ENCODE measurements at regions not wholly inside any gene's neighbourhood (a gene's known extent, or its start where the extent isn't known, plus 50 kb on each side); places are given as distances from the start of the nearest gene placed in this dataset.
A peak's percentile ranks its signal among the peaks of the same experiment; 100 is the strongest.
"Not testable (repeated sequence)": the region's sequence is repeated elsewhere in the genome, so short reads cannot be mapped to it uniquely, and the experiment has no call there.

DNA sequence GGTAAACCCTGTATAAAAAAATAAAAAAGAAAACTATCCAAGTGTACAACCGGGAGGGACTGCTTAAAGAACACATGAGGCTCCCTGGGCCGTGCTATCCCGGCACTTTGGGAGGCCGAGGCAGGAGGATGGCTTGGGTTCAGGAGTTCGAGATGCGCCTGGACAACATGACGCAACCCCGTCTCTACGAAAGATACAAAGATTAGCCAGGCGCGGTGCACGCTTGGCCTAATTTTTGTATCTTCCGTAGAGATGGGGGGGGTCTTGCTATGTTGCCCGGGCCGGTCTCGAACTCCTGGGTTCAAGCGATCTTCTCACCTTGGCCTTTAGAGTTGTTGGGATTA lies 101.7 kb upstream of the VKORC1L1 start:
- not testable (repeated sequence) for DNase-seq (ENCODE audit: low read depth)
- H3K4me3 ChIP-seq (replicated peaks; ENCODE audit: low read depth, low read length), result peak overlapping the region; percentile 79

DNA sequence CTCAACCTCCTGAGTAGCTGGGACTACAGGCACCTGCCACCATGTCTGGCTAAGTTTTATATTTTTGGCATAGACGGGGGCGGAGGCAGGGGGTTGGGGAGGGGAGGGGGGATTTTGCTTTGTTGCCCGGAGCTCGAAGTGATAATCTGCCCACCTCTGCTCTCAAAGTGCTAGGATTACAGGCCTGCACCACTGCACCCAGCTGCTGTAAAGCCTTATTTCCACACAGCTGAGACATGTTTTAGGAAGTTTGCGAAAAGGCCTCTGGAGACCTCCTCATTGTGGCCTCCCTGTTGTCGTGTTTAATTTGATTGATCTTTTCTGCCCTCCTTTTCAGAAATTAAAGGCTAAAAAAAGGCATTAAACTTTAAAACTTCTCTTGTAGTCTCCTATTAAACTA lies 96.2 kb upstream of the VKORC1L1 start:
- H3K4me3 ChIP-seq (replicated peaks; ENCODE audit: low read depth, low read length); DNase-seq (ENCODE audit: low read depth): not testable (repeated sequence)

DNA sequence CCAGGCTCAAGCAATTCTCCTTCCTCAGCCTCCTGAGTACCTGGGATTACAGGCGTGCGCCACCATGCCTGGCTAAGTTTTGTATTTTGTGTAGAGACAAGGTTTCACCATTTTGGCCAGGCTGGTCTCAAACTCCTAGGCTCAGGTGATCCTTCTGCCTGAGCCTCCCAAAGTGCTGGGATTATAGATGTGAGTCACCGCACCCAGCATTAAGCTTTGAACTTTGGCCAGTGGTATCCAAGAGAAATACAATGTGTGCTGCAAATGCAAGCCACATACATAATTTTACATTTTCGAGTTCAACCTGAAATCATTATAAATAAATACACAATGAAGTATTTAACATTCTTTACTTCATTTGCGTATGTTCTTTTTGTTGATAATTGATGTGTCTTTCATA lies 82.9 kb upstream of the VKORC1L1 start:
- not testable (repeated sequence) for DNase-seq (ENCODE audit: low read depth); H3K4me3 ChIP-seq (replicated peaks; ENCODE audit: low read depth, low read length)

DNA sequence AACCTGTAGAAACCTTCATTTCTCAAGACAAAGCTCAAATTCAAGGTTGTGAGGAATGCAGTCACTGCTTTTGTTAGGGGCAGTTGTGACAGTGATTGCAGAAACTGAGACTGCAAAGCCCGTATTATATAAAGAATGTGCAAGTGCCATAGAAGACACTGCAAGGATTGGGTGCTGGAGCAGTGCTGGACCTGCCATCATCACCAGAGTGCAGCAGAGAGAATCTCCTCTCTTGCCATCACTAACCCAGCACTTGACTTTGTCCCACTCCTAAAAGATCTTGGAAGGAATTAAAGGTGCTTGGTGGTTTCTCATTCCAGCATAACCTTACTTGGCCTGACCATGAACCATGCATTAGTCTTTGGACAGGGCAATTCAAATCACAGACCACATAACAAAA lies 81.1 kb upstream of the VKORC1L1 start:
- DNase-seq (ENCODE audit: low read depth), result not testable (repeated sequence)

DNA sequence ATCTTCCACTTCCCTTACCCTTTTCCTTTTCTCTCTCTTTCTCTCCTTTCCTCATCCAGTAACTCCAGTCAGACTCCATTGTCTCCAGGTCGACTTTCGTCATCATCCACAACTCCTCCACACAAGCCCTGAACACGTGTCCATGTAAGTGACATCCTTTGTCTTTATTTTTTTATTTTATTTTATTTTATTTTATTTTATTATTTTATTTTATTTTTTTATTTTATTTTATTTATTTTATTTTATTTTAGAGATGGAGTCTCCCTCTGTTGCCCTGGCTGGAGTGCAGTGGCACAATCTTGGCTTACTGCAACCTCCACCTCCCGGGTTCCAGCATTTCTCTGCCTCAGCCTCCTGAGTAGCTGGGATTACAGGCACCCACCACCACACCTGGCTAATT lies 80.1 kb upstream of the VKORC1L1 start:
- H3K4me3 ChIP-seq (replicated peaks; ENCODE audit: low read depth, low read length); DNase-seq (ENCODE audit: low read depth): not testable (repeated sequence)

More for the DNA sequence above, 81.1 kb upstream of the VKORC1L1 start:
- not testable (repeated sequence) for H3K4me3 ChIP-seq (replicated peaks; ENCODE audit: low read depth, low read length)

DNA sequence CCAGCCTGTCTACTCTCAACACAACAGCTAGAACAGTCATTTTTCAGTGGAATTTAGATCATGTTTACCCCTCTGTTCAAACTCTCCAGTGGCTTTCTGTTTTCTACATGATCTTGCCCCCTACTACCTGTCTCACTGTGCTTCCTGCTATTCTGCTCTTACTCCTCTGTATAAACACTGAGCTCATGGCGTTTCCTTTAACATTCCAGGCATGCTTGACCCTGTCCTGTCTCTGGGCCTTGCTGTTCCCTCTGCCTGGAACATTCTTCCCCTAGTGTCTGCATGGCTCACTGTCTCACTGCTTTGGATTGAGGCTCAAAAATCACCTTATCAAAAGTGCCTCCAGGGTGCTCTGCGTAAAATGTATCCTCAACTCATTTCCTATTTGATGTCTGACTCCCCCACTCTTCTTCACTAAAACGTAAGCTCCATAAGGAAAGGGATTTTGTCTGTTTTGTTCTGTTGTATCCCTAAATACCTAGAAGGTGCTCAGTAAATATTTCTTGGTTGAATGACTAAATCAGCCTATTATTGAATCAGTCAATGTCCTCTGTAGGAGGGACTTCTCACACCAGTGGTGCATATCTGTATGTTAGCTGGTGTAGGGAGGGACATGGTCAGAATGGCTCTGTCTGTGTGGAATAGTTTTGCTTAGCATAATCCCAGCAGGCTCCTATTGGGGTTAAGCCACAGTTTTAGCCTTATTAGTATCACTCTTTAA lies 78.0 kb upstream of the VKORC1L1 start:
- DNase-seq (ENCODE audit: low read depth), result peak; percentile 44
- not testable (repeated sequence) for H3K4me3 ChIP-seq (replicated peaks; ENCODE audit: low read depth, low read length)

DNA sequence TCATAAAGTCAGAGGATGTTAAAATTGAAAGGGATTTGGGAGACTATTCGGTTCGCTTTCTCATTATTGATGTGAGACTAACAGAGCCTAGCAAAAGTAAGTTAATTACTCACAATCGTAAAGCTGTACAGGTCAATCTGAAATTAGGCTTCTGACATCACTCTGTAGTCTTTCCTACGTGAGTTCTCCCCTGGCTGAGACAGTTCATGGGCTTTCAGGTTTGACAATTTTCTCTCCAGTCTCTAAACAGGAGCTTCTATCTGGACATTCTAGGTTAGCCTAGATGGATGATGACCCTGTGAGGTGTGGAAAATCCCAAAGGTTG lies 77.5 kb upstream of the VKORC1L1 start:
- not testable (repeated sequence) for DNase-seq (ENCODE audit: low read depth); H3K4me3 ChIP-seq (replicated peaks; ENCODE audit: low read depth, low read length)

DNA sequence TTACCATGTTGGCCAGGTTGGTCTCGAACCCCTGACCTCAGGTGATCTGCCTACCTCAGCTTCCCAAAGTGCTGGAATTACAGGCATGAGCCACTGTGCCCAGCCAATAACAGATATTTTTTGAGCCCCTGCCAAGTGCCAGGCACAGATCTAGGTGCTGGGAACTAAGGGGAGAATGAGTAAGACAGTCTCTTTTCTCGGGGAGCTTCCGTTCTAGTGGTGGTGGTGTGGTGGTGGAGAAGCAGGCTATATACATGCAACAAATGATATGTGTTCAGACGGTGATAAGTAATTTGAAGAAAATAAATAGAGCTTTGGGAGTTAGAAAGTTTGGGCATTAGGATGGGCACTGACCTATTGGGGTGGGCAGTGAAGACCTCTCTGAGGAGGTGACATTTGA lies 76.7 kb upstream of the VKORC1L1 start:
- TF ChIP-seq, protein P1, sequence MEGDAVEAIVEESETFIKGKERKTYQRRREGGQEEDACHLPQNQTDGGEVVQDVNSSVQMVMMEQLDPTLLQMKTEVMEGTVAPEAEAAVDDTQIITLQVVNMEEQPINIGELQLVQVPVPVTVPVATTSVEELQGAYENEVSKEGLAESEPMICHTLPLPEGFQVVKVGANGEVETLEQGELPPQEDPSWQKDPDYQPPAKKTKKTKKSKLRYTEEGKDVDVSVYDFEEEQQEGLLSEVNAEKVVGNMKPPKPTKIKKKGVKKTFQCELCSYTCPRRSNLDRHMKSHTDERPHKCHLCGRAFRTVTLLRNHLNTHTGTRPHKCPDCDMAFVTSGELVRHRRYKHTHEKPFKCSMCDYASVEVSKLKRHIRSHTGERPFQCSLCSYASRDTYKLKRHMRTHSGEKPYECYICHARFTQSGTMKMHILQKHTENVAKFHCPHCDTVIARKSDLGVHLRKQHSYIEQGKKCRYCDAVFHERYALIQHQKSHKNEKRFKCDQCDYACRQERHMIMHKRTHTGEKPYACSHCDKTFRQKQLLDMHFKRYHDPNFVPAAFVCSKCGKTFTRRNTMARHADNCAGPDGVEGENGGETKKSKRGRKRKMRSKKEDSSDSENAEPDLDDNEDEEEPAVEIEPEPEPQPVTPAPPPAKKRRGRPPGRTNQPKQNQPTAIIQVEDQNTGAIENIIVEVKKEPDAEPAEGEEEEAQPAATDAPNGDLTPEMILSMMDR (IDR thresholded peaks at IDR 0.05; ENCODE audit: low read length, missing control alignments), result no peak
- no peak for DNase-seq (ENCODE audit: low read depth)
- H3K4me3 ChIP-seq (replicated peaks; ENCODE audit: low read depth, low read length), result no peak overlapping the region

DNA sequence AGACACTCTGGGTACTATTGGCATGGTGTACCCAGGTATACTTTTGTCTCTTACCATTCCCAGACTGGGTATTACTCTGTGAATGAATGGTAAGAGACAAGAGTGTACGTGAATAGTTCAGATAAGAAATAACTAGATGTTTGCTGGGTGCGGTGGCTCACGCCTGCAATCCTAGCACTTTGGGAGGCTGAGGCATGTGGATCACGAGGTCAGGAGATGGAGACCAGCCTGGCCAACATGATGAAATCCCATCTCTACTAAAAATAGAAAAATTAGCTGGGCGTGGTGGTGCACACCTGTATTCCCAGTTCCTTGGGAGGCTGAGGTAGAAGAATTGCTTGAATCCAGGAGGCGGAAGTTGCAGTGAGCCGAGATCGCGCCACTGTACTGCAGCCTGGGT lies 75.8 kb upstream of the VKORC1L1 start:
- DNase-seq (ENCODE audit: low read depth); H3K4me3 ChIP-seq (replicated peaks; ENCODE audit: low read depth, low read length): not testable (repeated sequence)

DNA sequence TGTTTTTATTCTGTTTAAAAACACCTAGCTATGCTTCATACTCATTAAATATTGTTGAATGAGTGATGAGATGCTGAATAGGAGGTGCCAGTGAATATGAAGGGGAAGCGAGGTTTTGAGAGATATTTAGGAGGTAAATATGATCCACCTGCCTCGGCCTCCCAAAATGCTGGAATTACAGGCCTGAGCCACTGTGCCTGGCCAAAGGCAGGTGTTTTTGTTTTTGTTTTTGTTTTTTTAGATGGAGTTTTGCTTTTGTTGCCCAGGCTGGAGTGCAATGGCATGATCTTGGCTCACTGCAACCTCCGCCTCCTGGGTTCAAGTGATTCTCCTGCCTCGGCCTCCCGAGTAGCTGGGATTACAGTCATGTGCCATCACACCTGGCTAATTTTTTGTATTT lies 75.3 kb upstream of the VKORC1L1 start:
- not testable (repeated sequence) for H3K4me3 ChIP-seq (replicated peaks; ENCODE audit: low read depth, low read length); DNase-seq (ENCODE audit: low read depth)

DNA sequence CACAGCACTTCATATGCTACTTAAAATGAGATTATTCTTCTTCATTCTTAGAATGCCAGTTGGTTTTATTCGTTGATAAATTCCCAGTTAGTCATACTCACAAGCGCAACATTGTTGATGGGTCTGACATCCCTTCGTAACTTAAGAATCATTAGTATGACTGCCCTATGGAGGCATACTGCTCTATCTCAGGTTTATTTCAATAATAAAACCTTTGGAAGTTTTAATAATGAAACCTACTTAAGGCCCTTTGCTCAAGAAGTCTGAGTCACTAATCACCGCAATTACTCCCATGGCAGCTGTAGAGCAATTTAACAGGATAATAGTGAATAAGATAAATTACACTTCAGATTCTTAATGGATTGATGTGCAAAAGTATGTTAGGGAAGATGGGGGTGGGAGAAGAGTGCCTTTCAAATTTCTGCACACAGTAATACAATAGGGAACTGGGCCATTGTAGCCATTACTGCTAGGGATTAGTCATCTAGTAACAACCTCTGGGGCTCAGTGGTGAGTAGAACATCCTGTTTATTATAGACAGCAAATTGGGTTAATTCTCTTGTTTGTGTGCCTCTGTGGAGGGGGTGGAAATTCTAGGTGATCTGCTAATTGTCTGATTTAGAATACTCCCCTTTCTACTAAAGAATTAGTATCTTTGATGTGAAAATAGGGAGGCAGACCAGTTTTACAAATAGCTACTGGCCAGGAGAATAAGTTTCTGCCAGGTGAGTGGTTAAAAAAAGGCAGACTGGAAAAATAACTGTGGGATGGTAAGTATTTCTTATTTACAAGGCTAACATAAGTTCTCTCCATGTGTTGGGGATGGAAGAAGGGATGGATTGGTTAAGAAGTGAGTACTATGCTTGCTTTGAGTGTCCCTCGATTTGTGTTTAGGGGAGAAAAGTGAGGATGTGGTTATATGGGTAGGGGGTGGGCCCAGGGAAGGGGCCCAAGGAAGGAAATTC lies 74.5 kb upstream of the VKORC1L1 start:
- TF ChIP-seq, protein P1 (IDR thresholded peaks at IDR 0.05; ENCODE audit: low read length, missing control alignments), result no peak
- peak; percentile 54 for DNase-seq (ENCODE audit: low read depth)

DNA sequence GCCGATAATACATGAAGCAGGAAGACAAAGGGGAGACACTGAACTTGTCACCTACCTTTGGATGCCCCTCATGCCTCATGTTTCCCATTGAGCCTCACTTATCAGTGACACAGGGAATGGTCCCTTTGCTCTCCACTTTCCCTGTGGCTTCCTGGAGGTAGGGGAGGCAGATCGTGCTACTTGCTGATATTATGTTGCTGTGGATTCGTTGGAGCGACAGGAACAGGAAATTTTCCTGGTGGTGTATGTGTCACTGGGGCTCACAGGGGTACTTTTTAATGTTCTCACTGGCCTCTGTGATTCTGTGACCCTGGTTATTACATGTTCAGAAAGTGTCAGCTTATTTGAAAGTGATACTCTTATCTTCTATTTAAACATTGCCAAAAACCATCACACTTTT lies 72.7 kb upstream of the VKORC1L1 start:
- not testable (repeated sequence) for DNase-seq (ENCODE audit: low read depth); H3K4me3 ChIP-seq (replicated peaks; ENCODE audit: low read depth, low read length)

More for the DNA sequence above, 74.5 kb upstream of the VKORC1L1 start:
- no peak overlapping the region for H3K4me3 ChIP-seq (replicated peaks; ENCODE audit: low read depth, low read length)
